ENCODE measurements at regions not wholly inside any gene's neighbourhood (a gene's known extent, or its start where the extent isn't known, plus 50 kb on each side); places are given as distances from the start of the nearest gene placed in this dataset.

DNA sequence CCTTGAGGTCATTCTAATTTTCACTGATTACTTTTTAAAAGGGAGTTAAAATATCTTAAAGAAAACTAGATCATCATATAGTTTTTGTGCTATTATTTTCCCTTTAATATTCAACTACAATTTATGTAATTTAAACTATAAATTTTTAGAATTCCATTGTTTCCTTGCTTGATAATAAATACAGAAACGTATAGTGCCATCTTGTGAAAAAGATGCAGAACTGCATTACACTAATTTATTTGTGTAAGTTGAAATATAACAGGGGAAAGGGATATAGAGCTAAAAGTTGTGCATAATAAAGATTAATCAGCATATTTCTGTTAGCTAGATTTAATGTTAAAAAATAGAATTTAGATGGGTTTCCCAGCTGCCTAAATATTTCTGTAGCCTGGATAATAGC lies 61.5 kb upstream of the TDRD3 start:
- Histone ChIP-seq H2BK120ac (ENCODE audit: low read depth, low read length) (no peak overlapping the region), H2BK15ac (ENCODE audit: low read depth, poor library complexity, severe bottlenecking) (no peak overlapping the region), H3K4me2 (ENCODE audit: low read length, poor library complexity, severe bottlenecking) (no peak overlapping the region), H3K18ac (ENCODE audit: low read depth in 1 of 2, low read length in 2 of 2) (no peak overlapping the region), H3K36me3 (ENCODE audit: control insufficient read depth in 1 of 2, insufficient read depth in 2 of 2, low read depth in 1 of 2, low read length in 2 of 2) (no peaks in the 10 kb centered on the region), H3K79me1 (replicated peaks; ENCODE audit: low read length, poor library complexity, severe bottlenecking) (peaks cover 2% of the 10 kb centered on the region), H3K27me3 (ENCODE audit: control insufficient read depth in 1 of 2, insufficient read depth in 1 of 2, low read length in 2 of 2) (peaks cover 8 to 31% of the 10 kb centered on the region in 2 experiments), H4K91ac (ENCODE audit: low read length) (no peak overlapping the region), H2BK12ac (ENCODE audit: low read length in 2 of 2) (no peak overlapping the region), H3K9me3 (ENCODE audit: control insufficient read depth, low read length) (no peaks in the 10 kb centered on the region), H3K23ac (ENCODE audit: low read length in 2 of 2) (no peak overlapping the region), H3K4me1 (ENCODE audit: control insufficient read depth, insufficient read depth, low read depth, low read length) (no peaks in the 10 kb centered on the region), H2AK5ac (ENCODE audit: low read length, severe bottlenecking) (no peak overlapping the region), H3K9ac (ENCODE audit: low read length) (no peak overlapping the region), H3K4me3 (ENCODE audit: insufficient read depth in 1 of 2, low read depth in 1 of 2, low read length in 2 of 2) (no peak overlapping the region), H3K14ac (ENCODE audit: low read length in 2 of 2) (no peak overlapping the region), H3K4ac (ENCODE audit: low read depth in 1 of 2, low read length in 2 of 2) (no peak overlapping the region), H2AFZ (ENCODE audit: low read depth, low read length) (no peak overlapping the region), H3K27ac (ENCODE audit: low read length, poor library complexity, severe bottlenecking) (no peak overlapping the region), H4K8ac (ENCODE audit: low read length) (no peak overlapping the region), H2BK5ac (ENCODE audit: low read depth, low read length, poor library complexity, severe bottlenecking) (no peak overlapping the region)
- DNase-seq, result peak; percentile 24
- no CpG with 5 or more reads among the region's 1 CpG for WGBS

DNA sequence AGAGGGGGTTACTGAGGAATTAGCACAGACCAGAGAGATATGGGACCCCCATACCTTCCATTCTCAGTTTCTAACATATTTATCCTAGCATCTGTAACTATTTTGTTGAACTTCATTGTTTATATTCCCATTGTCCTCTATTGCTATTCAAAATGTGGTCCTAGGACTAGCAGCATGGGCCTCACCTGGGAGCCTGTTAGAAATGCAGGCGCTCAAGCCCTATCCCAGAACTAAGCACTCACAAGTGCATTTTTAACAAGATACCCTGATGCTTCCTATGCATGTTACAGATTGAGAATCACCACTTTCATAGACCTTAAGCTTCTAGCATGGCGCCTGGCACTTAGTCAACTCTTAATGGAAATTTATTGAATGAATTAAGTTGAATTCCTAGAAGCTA lies 58.3 kb upstream of the TDRD3 start:
- Histone ChIP-seq H3K9ac (ENCODE audit: low read length) (no peak overlapping the region), H3K14ac (ENCODE audit: low read length in 2 of 2) (no peak overlapping the region), H3K27ac (ENCODE audit: low read length, poor library complexity, severe bottlenecking) (no peak overlapping the region), H3K9me3 (ENCODE audit: control insufficient read depth, low read length) (no peaks in the 10 kb centered on the region), H4K8ac (ENCODE audit: low read length) (no peak overlapping the region), H3K36me3 (ENCODE audit: control insufficient read depth in 1 of 2, insufficient read depth in 2 of 2, low read depth in 1 of 2, low read length in 2 of 2) (no peaks in the 10 kb centered on the region), H3K4ac (ENCODE audit: low read depth in 1 of 2, low read length in 2 of 2) (no peak overlapping the region), H3K18ac (ENCODE audit: low read depth in 1 of 2, low read length in 2 of 2) (no peak overlapping the region), H3K4me2 (ENCODE audit: low read length, poor library complexity, severe bottlenecking) (no peak overlapping the region), H2BK120ac (ENCODE audit: low read depth, low read length) (no peak overlapping the region), H3K4me3 (ENCODE audit: insufficient read depth in 1 of 2, low read depth in 1 of 2, low read length in 2 of 2) (no peak overlapping the region), H2BK15ac (ENCODE audit: low read depth, poor library complexity, severe bottlenecking) (no peak overlapping the region), H3K4me1 (ENCODE audit: control insufficient read depth, insufficient read depth, low read depth, low read length) (no peaks in the 10 kb centered on the region), H3K27me3 (ENCODE audit: control insufficient read depth in 1 of 2, insufficient read depth in 1 of 2, low read length in 2 of 2) (peaks cover 8 to 38% of the 10 kb centered on the region in 2 experiments), H2BK5ac (ENCODE audit: low read depth, low read length, poor library complexity, severe bottlenecking) (no peak overlapping the region), H3K79me1 (replicated peaks; ENCODE audit: low read length, poor library complexity, severe bottlenecking) (no peaks in the 10 kb centered on the region), H4K91ac (ENCODE audit: low read length) (no peak overlapping the region), H3K23ac (ENCODE audit: low read length in 2 of 2) (no peak overlapping the region), H2AK5ac (ENCODE audit: low read length, severe bottlenecking) (no peak overlapping the region), H2AFZ (ENCODE audit: low read depth, low read length) (no peak overlapping the region), H2BK12ac (ENCODE audit: low read length in 2 of 2) (no peak overlapping the region)
- 76% methylated on average over 1 of the region's 2 CpGs for WGBS
- DNase-seq, result no peak

DNA sequence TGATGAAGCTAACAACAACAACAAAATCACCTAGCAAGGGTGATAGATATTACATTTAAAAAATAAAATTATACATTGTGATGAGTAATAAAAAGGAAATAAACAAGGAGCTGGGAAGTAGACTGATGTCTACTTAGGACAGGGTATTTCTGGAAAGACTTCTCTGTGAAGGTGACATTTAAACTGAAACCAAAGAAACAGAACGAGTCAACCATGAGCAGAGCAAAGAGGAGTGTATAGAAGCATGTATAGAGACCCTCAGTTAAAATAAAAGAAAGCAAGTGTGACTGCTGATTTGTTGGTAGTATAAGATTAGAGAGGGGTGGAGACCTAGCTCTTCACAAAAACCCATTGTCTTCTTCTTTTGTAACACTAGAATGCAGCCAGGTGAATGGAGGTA lies 53.0 kb upstream of the TDRD3 start:
- no peaks in the 10 kb centered on the region for H3K79me1 ChIP-seq (replicated peaks; ENCODE audit: low read length, poor library complexity, severe bottlenecking)
- H2BK120ac ChIP-seq (ENCODE audit: low read depth, low read length), result no peak overlapping the region
- no peaks in the 10 kb centered on the region for H3K9me3 ChIP-seq (ENCODE audit: control insufficient read depth, low read length)
- H3K27ac ChIP-seq (ENCODE audit: low read length, poor library complexity, severe bottlenecking), result no peak overlapping the region
- no peak overlapping the region for H4K91ac ChIP-seq (ENCODE audit: low read length)
- H2BK5ac ChIP-seq (ENCODE audit: low read depth, low read length, poor library complexity, severe bottlenecking), result no peak overlapping the region
- no peaks in the 10 kb centered on the region for H3K4me1 ChIP-seq (ENCODE audit: control insufficient read depth, insufficient read depth, low read depth, low read length)
- H3K4ac ChIP-seq (ENCODE audit: low read depth in 1 of 2, low read length in 2 of 2), result no peak overlapping the region
- no peak overlapping the region for H4K8ac ChIP-seq (ENCODE audit: low read length)
- WGBS, result 74% methylated on average over 1 of the region's 1 CpG
- no peak overlapping the region for H3K9ac ChIP-seq (ENCODE audit: low read length)
- no peak overlapping the region for H3K23ac ChIP-seq (ENCODE audit: low read length in 2 of 2)
- no peak overlapping the region for H2BK15ac ChIP-seq (ENCODE audit: low read depth, poor library complexity, severe bottlenecking)
- H3K4me2 ChIP-seq (ENCODE audit: low read length, poor library complexity, severe bottlenecking), result no peak overlapping the region
- no peak overlapping the region for H3K14ac ChIP-seq (ENCODE audit: low read length in 2 of 2)
- no peak overlapping the region for H2BK12ac ChIP-seq (ENCODE audit: low read length in 2 of 2)
- H2AK5ac ChIP-seq (ENCODE audit: low read length, severe bottlenecking), result no peak overlapping the region
- H3K27me3 ChIP-seq (ENCODE audit: control insufficient read depth in 1 of 2, insufficient read depth in 1 of 2, low read length in 2 of 2), result peaks cover 5 to 49% of the 10 kb centered on the region in 2 experiments
- no peak overlapping the region for H3K4me3 ChIP-seq (ENCODE audit: insufficient read depth in 1 of 2, low read depth in 1 of 2, low read length in 2 of 2)
- no peak overlapping the region for H3K18ac ChIP-seq (ENCODE audit: low read depth in 1 of 2, low read length in 2 of 2)
- no peaks in the 10 kb centered on the region for H3K36me3 ChIP-seq (ENCODE audit: control insufficient read depth in 1 of 2, insufficient read depth in 2 of 2, low read depth in 1 of 2, low read length in 2 of 2)
- no peak overlapping the region for H2AFZ ChIP-seq (ENCODE audit: low read depth, low read length)
- no peak for DNase-seq

GRCh38 chr13:60347174-60347573 lies 49.8 kb upstream of the TDRD3 start:
- no peak overlapping the region for H2BK120ac ChIP-seq (ENCODE audit: low read depth, low read length)
- peaks cover 0 to 42% of the 10 kb centered on the region in 2 experiments for H3K27me3 ChIP-seq (ENCODE audit: control insufficient read depth in 1 of 2, insufficient read depth in 1 of 2, low read length in 2 of 2)
- no peak overlapping the region for H2BK5ac ChIP-seq (ENCODE audit: low read depth, low read length, poor library complexity, severe bottlenecking)
- 100% methylated on average over 1 of the region's 3 CpGs for WGBS
- peaks cover 4% of the 10 kb centered on the region for H3K4me1 ChIP-seq (ENCODE audit: control insufficient read depth, insufficient read depth, low read depth, low read length)
- H2BK12ac ChIP-seq (ENCODE audit: low read length in 2 of 2), result no peak overlapping the region
- H3K14ac ChIP-seq (ENCODE audit: low read length in 2 of 2), result no peak overlapping the region
- no peak overlapping the region for H3K4ac ChIP-seq (ENCODE audit: low read depth in 1 of 2, low read length in 2 of 2)
- no peaks in the 10 kb centered on the region for H3K79me1 ChIP-seq (replicated peaks; ENCODE audit: low read length, poor library complexity, severe bottlenecking)
- no peak overlapping the region for H2AK5ac ChIP-seq (ENCODE audit: low read length, severe bottlenecking)
- no peak overlapping the region for H3K4me2 ChIP-seq (ENCODE audit: low read length, poor library complexity, severe bottlenecking)
- H3K27ac ChIP-seq (ENCODE audit: low read length, poor library complexity, severe bottlenecking), result no peak overlapping the region
- DNase-seq, result no peak
- no peak overlapping the region for H4K91ac ChIP-seq (ENCODE audit: low read length)
- no peak overlapping the region for H3K23ac ChIP-seq (ENCODE audit: low read length in 2 of 2)
- H4K8ac ChIP-seq (ENCODE audit: low read length), result no peak overlapping the region
- H3K36me3 ChIP-seq (ENCODE audit: control insufficient read depth in 1 of 2, insufficient read depth in 2 of 2, low read depth in 1 of 2, low read length in 2 of 2), result no peaks in the 10 kb centered on the region
- H3K18ac ChIP-seq (ENCODE audit: low read depth in 1 of 2, low read length in 2 of 2), result no peak overlapping the region
- H3K4me3 ChIP-seq (ENCODE audit: insufficient read depth in 1 of 2, low read depth in 1 of 2, low read length in 2 of 2), result no peak overlapping the region
- H3K9ac ChIP-seq (ENCODE audit: low read length), result no peak overlapping the region
- H2AFZ ChIP-seq (ENCODE audit: low read depth, low read length), result no peak overlapping the region
- no peaks in the 10 kb centered on the region for H3K9me3 ChIP-seq (ENCODE audit: control insufficient read depth, low read length)
- no peak overlapping the region for H2BK15ac ChIP-seq (ENCODE audit: low read depth, poor library complexity, severe bottlenecking)

Data from mesenchymal stem cell (in vitro differentiated cells and primary cell).